ENCODE measurements at regions not wholly inside any gene's neighbourhood (a gene's known extent, or its start where the extent isn't known, plus 50 kb on each side); places are given as distances from the start of the nearest gene placed in this dataset.

DNA sequence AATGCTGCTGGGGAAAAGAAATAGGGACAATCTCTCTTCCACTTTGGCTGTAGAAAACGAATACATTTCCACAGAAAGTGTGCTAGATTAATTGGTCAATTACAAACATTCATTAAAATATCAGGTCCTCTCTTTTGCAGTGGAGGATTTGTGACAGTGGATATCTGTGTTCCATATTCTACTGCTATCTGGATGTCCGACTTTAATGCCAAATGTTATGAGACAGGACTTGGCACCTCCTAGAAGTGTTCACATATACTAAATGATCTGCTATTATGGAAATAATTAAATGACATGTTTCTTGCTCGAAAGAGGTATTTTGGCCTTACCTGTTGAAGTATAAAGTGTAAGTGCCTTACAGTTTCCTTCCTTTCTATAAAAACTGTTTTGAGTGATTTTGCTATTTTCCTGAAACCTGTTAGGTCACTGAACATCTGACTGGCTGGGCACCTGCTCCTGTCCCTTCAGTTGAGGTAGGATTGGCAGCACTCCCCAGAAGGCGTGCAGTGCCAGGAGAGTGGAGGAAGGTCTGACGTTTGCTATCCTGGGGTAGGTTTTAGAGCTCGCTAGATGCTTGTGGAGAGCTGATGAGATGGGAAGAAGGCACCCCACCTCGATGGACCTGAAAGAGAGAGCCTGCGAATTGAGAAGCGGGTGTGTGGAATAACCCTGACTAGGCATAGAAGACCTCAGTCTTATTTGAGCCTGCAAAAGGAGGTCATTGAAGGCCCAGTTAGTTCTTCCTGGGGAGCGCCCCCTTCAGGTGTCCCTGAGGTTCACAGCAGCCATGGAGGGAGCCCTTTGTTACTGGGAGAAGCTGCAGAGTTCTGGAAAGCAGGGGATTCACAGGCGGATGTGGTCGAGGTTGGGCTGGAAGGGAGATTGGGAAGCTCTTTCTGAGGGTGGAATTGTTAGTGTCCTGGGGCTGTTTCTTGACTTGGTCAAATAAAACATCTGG, 159.4 kb upstream of the ZNF267 start:
- 60% methylated on average over 12 of the region's 12 CpGs for WGBS (ENCODE audit: insufficient coverage, insufficient replicate concordance, low lambda C conversion rate, missing lambda C conversion rate)
- intact Hi-C loops (cut with micrococcal nuclease; ENCODE audit: unreplicated experiment) (loop anchor here (1.0 to 5.0 kb wide), 2 partner anchors 13 to 207 kb away; partner anchors contain the start of gene RUSF1), in situ Hi-C loops (cut with MboI) (loop anchor here (5.0 to 10.0 kb wide), 2 partner anchors 158 to 759 kb away; partner anchors contain the start of genes SETD1A and ZNF267)
- ChIA-PET CTCF (interaction anchor here (0.6 to 5.1 kb wide), 14 partner anchors 9 to 619 kb away, joined by 3 to 45 read pairs (median 5); partner anchors contain the start of genes RUSF1, VKORC1 and ZNF267), SMC1A (ENCODE audit: uncharacterized antibody, unreplicated experiment) (interaction anchor here (1.1 to 3.4 kb wide), 4 partner anchors 12 to 254 kb away, joined by 5 to 16 read pairs (median 6); partner anchors contain the start of gene ZNF267), RAD21 (ENCODE audit: unreplicated experiment) (interaction anchor here (1.0 to 1.8 kb wide), 8 partner anchors 10 to 258 kb away, joined by 4 to 9 read pairs (median 4); partner anchors contain the start of gene ZNF267), POLR2A (interaction anchor here (2.3 to 4.3 kb wide), 2 partner anchors 12 to 255 kb away, joined by 13 to 32 read pairs; partner anchors contain the start of gene ARMC5)
- H4K20me1 ChIP-seq (ENCODE audit: control insufficient read depth, insufficient read depth) = no peaks in the 10 kb centered on the region
- H3K9ac ChIP-seq (ENCODE audit: control insufficient read depth, insufficient read depth, low read length) = peak overlapping the region; percentile 99
- peaks cover 1 to 11% of the 10 kb centered on the region in 2 experiments; a peak in 2 of 4 replicates for H3K36me3 ChIP-seq (ENCODE audit: control insufficient read depth in 2 of 2, insufficient read depth in 2 of 2, low read length in 1 of 2)
- H3K4me2 ChIP-seq (ENCODE audit: control insufficient read depth, insufficient read depth) = peak overlapping the region; percentile 90
- H3K79me2 ChIP-seq (ENCODE audit: control insufficient read depth, insufficient read depth, low read length) = peaks cover 32% of the 10 kb centered on the region
- H3K9me3 ChIP-seq (replicated peaks; ENCODE audit: control insufficient read depth, insufficient read depth, low read length) = peaks cover 4% of the 10 kb centered on the region; the same call in 2 of the 3 replicates
- peaks cover 6% of the 10 kb centered on the region for H3K4me1 ChIP-seq (ENCODE audit: control insufficient read depth, insufficient read depth, low read length)
- TSS peak; percentile 61 for BruUV-seq (replicated peaks)
- H3K4me3 ChIP-seq = peak overlapping the region; percentile 75
- ATAC-seq (peak; percentile 6; the same call in 2 of the 3 replicates), FAIRE-seq (no peak), DNase-seq (ENCODE audit: low read depth, low spot score) (no peak)
- H2AFZ ChIP-seq (ENCODE audit: control insufficient read depth, low read depth, low read length) = peak overlapping the region; percentile 69
- peak overlapping the region; percentile 96 for H3K27ac ChIP-seq (ENCODE audit: control insufficient read depth, insufficient read depth)
- TF ChIP-seq JUNB (IDR thresholded peaks at IDR 0.05) = no peak
- TF ChIP-seq CTCF (IDR thresholded peaks at IDR 0.05 in 2 of 3, conservative IDR thresholded peaks at IDR 0.05 in 1 of 3; ENCODE audit: control insufficient read depth in 2 of 3, extremely low read depth in 1 of 3, insufficient read depth in 1 of 3, low read depth in 3 of 3, low read length in 3 of 3) = peak; percentile 50 to 58 (median 54)
- peak; percentile 48 for TF ChIP-seq POLR2A (IDR thresholded peaks at IDR 0.05; ENCODE audit: low read depth, low read length)
- TF ChIP-seq CREB1 (IDR thresholded peaks at IDR 0.05; ENCODE audit: low read depth) = no peak
- no peak for TF ChIP-seq MEF2A (IDR thresholded peaks at IDR 0.05; ENCODE audit: insufficient read depth, low read depth, low read length)
- no peak for TF ChIP-seq RFX5 (IDR thresholded peaks at IDR 0.05; ENCODE audit: low read depth, low read length)
- peak; percentile 32; the same call in 1 of the 2 replicates for TF ChIP-seq IKZF1 (conservative IDR thresholded peaks at IDR 0.05)
- no peak for TF ChIP-seq IRF5 (IDR thresholded peaks at IDR 0.05; ENCODE audit: borderline replicate concordance)
- TF ChIP-seq CBFB (IDR thresholded peaks at IDR 0.05; ENCODE audit: low read depth) = no peak; the same call in none of the 2 replicates
- TF ChIP-seq RAD51 (IDR thresholded peaks at IDR 0.05) = no peak
- peak; percentile 17 to 50; a peak in 2 of 4 replicates for TF ChIP-seq IKZF2 (IDR thresholded peaks at IDR 0.05)
- no peak for TF ChIP-seq ZNF217 (IDR thresholded peaks at IDR 0.05)
- no peak for TF ChIP-seq NR2F1 (conservative IDR thresholded peaks at IDR 0.05)
- TF ChIP-seq EGR1 (IDR thresholded peaks at IDR 0.05; ENCODE audit: borderline replicate concordance in 1 of 2, low read depth in 2 of 2, low read length in 2 of 2) = no peak
- TF ChIP-seq YBX1 (IDR thresholded peaks at IDR 0.05) = no peak
- 0 out of 2 replicates have a peak, but pooled peaks have one; percentile 46 for TF ChIP-seq SMARCA5 (IDR thresholded peaks at IDR 0.05)
- no peak for TF ChIP-seq ZNF207 (IDR thresholded peaks at IDR 0.05; ENCODE audit: borderline replicate concordance)
- no peak for TF ChIP-seq MYC (IDR thresholded peaks at IDR 0.05; ENCODE audit: insufficient read depth, insufficient read length, insufficient replicate concordance, low read length, severe bottlenecking)
- TF ChIP-seq YY1 (IDR thresholded peaks at IDR 0.05; ENCODE audit: low read depth, low read length) = no peak
- no peaks in the 10 kb centered on the region for H3K27me3 ChIP-seq (replicated peaks in 1 of 2; ENCODE audit: control insufficient read depth in 2 of 2, insufficient read depth in 2 of 2, low read length in 1 of 2)

All from GM12878 (cell line).